ENCODE measurements at regions not wholly inside any gene's neighbourhood (a gene's known extent, or its start where the extent isn't known, plus 50 kb on each side); places are given as distances from the start of the nearest gene placed in this dataset.

DNA sequence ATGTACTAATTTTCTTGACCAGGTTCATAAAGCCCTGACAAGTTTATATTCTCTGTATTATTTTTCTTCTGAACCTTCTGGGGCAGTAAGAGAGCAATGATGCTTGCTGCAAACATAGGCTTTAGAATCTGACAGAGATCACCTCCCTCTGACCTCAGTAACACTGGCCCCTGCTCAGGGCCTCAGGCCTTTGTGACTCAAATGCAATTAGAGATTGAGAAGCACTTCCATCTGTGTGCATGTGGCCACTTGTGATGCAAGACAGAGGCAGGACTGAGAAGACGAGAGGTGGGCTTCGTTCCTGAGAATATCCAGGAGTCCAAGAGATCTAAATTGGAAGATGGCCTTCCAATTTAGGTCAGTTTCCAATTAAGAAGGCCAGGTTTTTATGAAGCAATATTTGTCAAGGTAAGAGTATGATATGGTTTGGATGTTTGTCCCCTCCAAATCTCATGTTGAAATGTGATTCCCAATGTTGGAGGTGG, 82.8 kb upstream of the VEGFC start:
- peaks cover 10% of the 10 kb centered on the region for H3K9me3 ChIP-seq
- H3K4me1 ChIP-seq (ENCODE audit: low read depth): no peaks in the 10 kb centered on the region
- no peaks in the 10 kb centered on the region for H3K36me3 ChIP-seq (ENCODE audit: low read depth)
- no peak for DNase-seq
- intact Hi-C loops (cut with DNase I, micrococcal nuclease): no loop called here
- no peak for ATAC-seq
- no peak for TF ChIP-seq CTCF (IDR thresholded peaks at IDR 0.05)
- no peak overlapping the region for H3K4me3 ChIP-seq

DNA sequence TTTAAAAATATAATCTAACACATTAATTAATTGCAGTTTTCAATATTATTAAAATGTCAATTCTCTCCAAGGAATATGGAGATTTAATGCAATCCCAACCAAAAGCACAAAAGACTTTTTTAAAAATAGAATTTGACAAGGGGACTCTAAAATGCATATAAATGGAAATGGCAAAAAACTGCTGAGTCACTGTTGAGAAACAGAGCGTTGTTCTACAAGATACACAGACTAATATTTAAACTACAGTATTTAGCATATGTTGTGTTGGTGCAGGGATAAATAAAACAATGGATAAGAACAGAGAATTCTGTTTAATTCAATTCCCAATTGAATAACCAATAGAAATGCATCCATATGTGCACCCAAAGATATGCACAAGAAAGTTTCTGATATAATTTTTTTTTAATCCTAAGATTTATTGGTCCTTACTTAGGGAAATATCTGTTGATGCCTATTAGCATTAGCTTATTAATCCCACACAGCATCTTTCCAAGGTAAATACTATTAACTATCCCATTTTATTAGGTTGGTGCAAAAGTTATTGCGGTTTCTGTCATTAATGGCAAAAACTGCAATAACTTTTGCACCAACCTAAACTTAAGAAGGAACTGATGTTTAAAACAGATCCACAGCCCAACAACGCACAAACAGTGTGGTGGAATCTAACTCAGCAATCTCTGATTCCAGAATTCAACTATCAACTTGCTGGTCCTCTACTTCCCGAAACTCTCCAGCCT, 86.8 kb upstream of the VEGFC start:
- TF ChIP-seq CTCF (IDR thresholded peaks at IDR 0.05): no peak
- intact Hi-C loops (cut with DNase I, micrococcal nuclease): no loop called here

GRCh38 chr4:176882206-176882605, 89.5 kb upstream of the VEGFC start:
- Histone ChIP-seq H3K4me3 (no peak overlapping the region), H3K4me1 (ENCODE audit: low read depth) (no peaks in the 10 kb centered on the region), H3K36me3 (ENCODE audit: low read depth) (no peaks in the 10 kb centered on the region), H3K9me3 (no peaks in the 10 kb centered on the region)
- no peak for DNase-seq
- intact Hi-C loops (cut with DNase I, micrococcal nuclease): no loop called here
- no peak for TF ChIP-seq CTCF (IDR thresholded peaks at IDR 0.05)
- no peak for ATAC-seq

More for the DNA sequence above, 86.8 kb upstream of the VEGFC start:
- H3K9me3 ChIP-seq: no peaks in the 10 kb centered on the region
- H3K36me3 ChIP-seq (ENCODE audit: low read depth): no peaks in the 10 kb centered on the region
- no peak for ATAC-seq
- H3K4me1 ChIP-seq (ENCODE audit: low read depth): no peaks in the 10 kb centered on the region
- no peak overlapping the region for H3K4me3 ChIP-seq
- no peak for DNase-seq

DNA sequence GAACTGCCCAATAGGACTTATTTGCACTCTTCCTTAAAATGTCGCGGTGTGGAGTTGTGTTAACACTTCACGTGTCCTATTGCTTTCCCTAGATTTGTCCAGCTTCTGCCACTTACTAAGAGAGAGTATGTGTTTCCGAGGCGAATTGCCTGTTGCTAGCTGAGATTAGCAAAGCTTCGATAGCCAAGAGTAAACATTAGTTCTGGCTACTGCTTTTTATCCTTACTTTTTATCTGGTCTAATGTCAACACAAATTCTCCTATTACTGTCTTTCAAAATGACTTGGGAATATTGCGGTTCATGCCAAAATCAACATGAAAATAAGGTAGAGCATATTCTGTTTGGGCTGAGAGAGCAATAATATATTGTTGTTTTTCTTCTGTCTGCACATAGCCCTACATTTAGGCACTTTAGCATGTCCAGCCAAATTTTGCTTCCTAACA, 90.4 kb upstream of the VEGFC start:
- no peaks in the 10 kb centered on the region for H3K9me3 ChIP-seq
- no peak for TF ChIP-seq CTCF (IDR thresholded peaks at IDR 0.05)
- intact Hi-C loops (cut with DNase I, micrococcal nuclease): no loop called here

DNA sequence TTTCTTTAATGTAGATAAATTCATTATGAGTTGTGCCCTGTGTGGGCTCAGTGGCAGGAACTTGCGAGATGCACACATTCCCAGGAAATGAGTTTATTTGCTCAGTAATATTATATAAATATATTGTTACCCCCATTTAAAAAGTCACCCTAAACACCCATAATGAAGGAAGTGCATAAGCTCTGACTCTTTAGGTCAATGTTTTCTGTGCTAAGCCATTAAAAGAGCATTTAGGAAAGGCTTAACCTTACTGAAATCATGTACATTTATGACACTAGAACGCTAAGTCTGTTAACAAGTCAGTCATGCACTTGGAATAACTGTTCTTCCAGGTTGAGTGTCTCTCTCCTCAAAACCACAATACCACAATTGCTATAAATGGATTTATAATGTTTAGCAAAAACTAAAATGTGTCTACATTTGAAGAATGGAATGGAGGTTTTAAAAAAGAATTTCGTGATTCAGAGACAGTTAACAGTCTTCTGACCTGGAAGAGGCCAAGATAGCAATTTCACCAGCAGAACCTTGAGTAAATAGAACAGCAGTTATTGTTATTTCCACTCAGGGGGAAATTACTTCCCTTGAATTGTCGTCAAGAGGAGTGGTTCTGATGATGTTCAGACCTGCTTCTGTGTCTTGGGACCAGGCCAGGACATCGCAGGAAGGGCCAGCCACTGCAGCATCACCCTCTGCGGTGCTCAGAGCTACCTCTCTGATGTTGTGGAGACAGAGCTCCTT, 91.1 kb upstream of the VEGFC start:
- no peak for ATAC-seq
- intact Hi-C loops (cut with DNase I, micrococcal nuclease): no loop called here
- no peaks in the 10 kb centered on the region for H3K9me3 ChIP-seq
- no peak overlapping the region for H3K4me3 ChIP-seq
- no peaks in the 10 kb centered on the region for H3K4me1 ChIP-seq (ENCODE audit: low read depth)
- no peak for DNase-seq
- TF ChIP-seq CTCF (IDR thresholded peaks at IDR 0.05): no peak
- no peaks in the 10 kb centered on the region for H3K36me3 ChIP-seq (ENCODE audit: low read depth)

More for the DNA sequence above, 90.4 kb upstream of the VEGFC start:
- Histone ChIP-seq H3K4me3 (no peak overlapping the region), H3K36me3 (ENCODE audit: low read depth) (no peaks in the 10 kb centered on the region), H3K4me1 (ENCODE audit: low read depth) (no peaks in the 10 kb centered on the region)
- no peak for DNase-seq
- ATAC-seq: no peak

All from mucosa of descending colon (tissue), 3 donors.